ENCODE measurements at regions not wholly inside any gene's neighbourhood (a gene's known extent, or its start where the extent isn't known, plus 50 kb on each side); places are given as distances from the start of the nearest gene placed in this dataset.
"Not testable (repeated sequence)": the region's sequence is repeated elsewhere in the genome, so short reads cannot be mapped to it uniquely, and the experiment has no call there.

DNA sequence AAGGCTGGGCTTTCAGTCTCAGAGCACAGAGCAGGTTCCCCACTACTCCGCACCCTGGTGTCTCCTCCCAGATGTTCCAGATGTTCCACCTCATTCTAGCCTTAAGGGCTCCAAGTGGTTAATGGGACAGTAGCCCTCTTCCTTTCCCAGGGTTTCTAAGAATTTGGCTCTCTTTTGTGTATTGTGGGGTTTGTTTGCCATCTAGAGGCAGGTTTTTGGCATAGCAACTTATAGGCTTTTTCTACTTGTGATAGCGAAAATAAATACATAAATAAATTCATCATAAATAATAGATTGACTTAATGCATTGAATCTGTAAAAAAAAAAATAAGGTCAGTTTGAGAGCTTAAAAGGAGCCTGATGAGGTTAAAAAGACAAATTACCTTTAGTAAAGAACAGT, 86.1 kb upstream of the XKR3 start:
- not testable (repeated sequence) for ATAC-seq (ENCODE audit: low FRiP score); H3K4me3 ChIP-seq (ENCODE audit: low read length in 2 of 2); H3K36me3 ChIP-seq (ENCODE audit: control insufficient read depth in 1 of 2, insufficient read depth in 2 of 2, low read length in 1 of 2); H3K27ac ChIP-seq (ENCODE audit: low read depth in 1 of 2, low read length in 2 of 2); H3K9me3 ChIP-seq (ENCODE audit: control insufficient read depth, low read length); DNase-seq; H3K27me3 ChIP-seq (ENCODE audit: control insufficient read depth in 1 of 2, insufficient read depth in 2 of 2, low read length in 1 of 2); H3K4me1 ChIP-seq (ENCODE audit: control insufficient read depth in 1 of 2, insufficient read depth in 2 of 2, low read length in 2 of 2)
- intact Hi-C loops (cut with DNase I): loop anchor here in 1 of 2 donors (10.0 kb wide), 2 partner anchors 137 to 143 kb away; no protein-coding TSS in a partner anchor
- whole genome bisulfite sequencing, 2 donors: 17 to 20% methylated on average over 2 of the region's 2 CpGs

DNA sequence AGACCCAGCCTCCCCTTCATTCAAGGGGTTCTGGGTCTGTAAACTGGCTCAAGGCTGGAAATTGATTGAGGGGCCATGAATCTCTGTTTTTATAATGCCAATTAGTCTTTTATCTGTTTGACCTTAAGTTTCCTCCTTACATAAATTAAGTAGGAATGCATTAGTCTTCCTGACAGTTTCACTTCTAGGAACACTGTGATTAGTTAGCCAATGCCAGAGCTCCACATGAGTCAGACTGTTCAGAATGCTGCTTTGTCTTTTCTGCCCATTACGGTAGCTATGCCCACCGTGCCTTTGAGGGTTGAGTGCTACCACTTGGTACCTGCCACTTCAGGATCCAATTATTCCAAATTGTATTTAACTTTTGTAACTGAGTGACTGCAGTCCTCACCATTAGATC, 76.8 kb upstream of the XKR3 start:
- DNase-seq; intact Hi-C loops (cut with DNase I): not testable (repeated sequence)
- 52 to 57% methylated on average over 2 of the region's 2 CpGs for WGBS, 2 donors

DNA sequence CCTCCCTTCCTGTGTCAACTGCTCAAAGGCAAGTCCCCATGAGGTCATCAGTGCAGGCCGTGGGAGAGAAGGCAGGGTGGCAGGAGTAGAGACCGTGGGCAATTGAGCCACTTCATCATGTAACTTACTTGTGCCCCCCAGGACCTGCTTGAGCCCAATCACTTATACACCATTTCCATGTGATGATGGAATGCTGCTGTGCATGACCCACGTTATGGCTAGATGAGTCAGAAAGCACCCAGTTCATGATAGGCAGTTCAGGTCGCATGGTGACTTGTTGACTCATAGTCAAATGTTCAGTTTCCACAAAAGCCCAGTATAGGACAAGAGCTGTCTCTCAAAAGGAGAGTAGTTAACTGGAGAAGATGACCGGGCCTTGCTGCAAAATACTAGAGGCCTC, 76.4 kb upstream of the XKR3 start:
- ATAC-seq (ENCODE audit: low FRiP score); H3K9me3 ChIP-seq (ENCODE audit: control insufficient read depth, low read length); H3K27me3 ChIP-seq (ENCODE audit: control insufficient read depth in 1 of 2, insufficient read depth in 2 of 2, low read length in 1 of 2); H3K27ac ChIP-seq (ENCODE audit: low read depth in 1 of 2, low read length in 2 of 2); DNase-seq; H3K4me3 ChIP-seq (ENCODE audit: low read length in 2 of 2); H3K36me3 ChIP-seq (ENCODE audit: control insufficient read depth in 1 of 2, insufficient read depth in 2 of 2, low read length in 1 of 2); intact Hi-C loops (cut with DNase I); H3K4me1 ChIP-seq (ENCODE audit: control insufficient read depth in 1 of 2, insufficient read depth in 2 of 2, low read length in 2 of 2): not testable (repeated sequence)
- WGBS, 2 donors: 69 to 70% methylated on average over 4 of the region's 5 CpGs

More for the DNA sequence above, 76.8 kb upstream of the XKR3 start:
- not testable (repeated sequence) for H3K27ac ChIP-seq (ENCODE audit: low read depth in 1 of 2, low read length in 2 of 2); H3K36me3 ChIP-seq (ENCODE audit: control insufficient read depth in 1 of 2, insufficient read depth in 2 of 2, low read length in 1 of 2); ATAC-seq (ENCODE audit: low FRiP score); H3K27me3 ChIP-seq (ENCODE audit: control insufficient read depth in 1 of 2, insufficient read depth in 2 of 2, low read length in 1 of 2); H3K4me3 ChIP-seq (ENCODE audit: low read length in 2 of 2); H3K9me3 ChIP-seq (ENCODE audit: control insufficient read depth, low read length); H3K4me1 ChIP-seq (ENCODE audit: control insufficient read depth in 1 of 2, insufficient read depth in 2 of 2, low read length in 2 of 2)

DNA sequence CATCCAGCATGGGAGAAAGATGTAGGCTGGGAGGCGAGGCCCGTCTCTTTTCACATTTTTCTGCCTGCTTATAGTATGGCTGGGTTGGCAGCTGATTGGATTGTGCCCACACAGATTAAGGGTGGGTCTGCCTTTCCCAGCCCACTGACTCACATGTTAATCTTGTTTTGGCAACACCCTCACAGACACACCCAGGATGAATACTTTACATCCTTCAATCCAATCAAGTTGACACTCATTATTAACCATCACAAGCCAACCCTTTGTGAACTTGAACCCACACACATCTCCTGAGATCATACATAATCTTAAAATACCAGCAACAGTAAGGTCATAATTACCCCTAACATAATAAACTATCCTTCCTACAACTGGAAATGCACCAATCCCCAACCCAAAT, 74.1 kb upstream of the XKR3 start:
- H3K27ac ChIP-seq (ENCODE audit: low read depth in 1 of 2, low read length in 2 of 2); H3K36me3 ChIP-seq (ENCODE audit: control insufficient read depth in 1 of 2, insufficient read depth in 2 of 2, low read length in 1 of 2); DNase-seq; H3K4me1 ChIP-seq (ENCODE audit: control insufficient read depth in 1 of 2, insufficient read depth in 2 of 2, low read length in 2 of 2); H3K9me3 ChIP-seq (ENCODE audit: control insufficient read depth, low read length); H3K4me3 ChIP-seq (ENCODE audit: low read length in 2 of 2); intact Hi-C loops (cut with DNase I); H3K27me3 ChIP-seq (ENCODE audit: control insufficient read depth in 1 of 2, insufficient read depth in 2 of 2, low read length in 1 of 2); ATAC-seq (ENCODE audit: low FRiP score): not testable (repeated sequence)
- whole genome bisulfite sequencing, 2 donors: 64% methylated on average over 2 of the region's 2 CpGs; no CpG with 5 or more reads in 1 of the 2 donors

DNA sequence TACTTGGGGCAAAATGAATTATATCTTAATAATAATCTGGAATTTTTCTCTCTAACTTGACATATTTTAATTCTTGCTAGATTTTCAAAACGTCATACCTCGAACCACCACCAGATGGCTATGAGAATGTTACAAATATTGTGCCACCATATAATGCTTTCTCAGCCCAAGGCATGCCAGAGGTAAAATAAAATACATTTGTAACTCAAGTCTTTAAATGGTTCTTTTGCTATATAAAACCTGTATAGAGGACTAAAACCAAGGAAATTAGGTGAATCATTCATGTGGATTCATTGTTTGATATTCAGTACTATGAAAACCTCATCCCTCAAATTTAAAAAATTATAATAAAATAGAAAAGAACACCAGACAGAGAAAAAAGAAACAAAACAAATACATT, 72.2 kb upstream of the XKR3 start:
- WGBS, 2 donors: 0 to 13% methylated on average over 1 to 2 of the region's 2 CpGs
- intact Hi-C loops (cut with DNase I); H3K27ac ChIP-seq (ENCODE audit: low read depth in 1 of 2, low read length in 2 of 2); H3K36me3 ChIP-seq (ENCODE audit: control insufficient read depth in 1 of 2, insufficient read depth in 2 of 2, low read length in 1 of 2); ATAC-seq (ENCODE audit: low FRiP score); DNase-seq; H3K9me3 ChIP-seq (ENCODE audit: control insufficient read depth, low read length); H3K4me1 ChIP-seq (ENCODE audit: control insufficient read depth in 1 of 2, insufficient read depth in 2 of 2, low read length in 2 of 2); H3K4me3 ChIP-seq (ENCODE audit: low read length in 2 of 2); H3K27me3 ChIP-seq (ENCODE audit: control insufficient read depth in 1 of 2, insufficient read depth in 2 of 2, low read length in 1 of 2): not testable (repeated sequence)

DNA sequence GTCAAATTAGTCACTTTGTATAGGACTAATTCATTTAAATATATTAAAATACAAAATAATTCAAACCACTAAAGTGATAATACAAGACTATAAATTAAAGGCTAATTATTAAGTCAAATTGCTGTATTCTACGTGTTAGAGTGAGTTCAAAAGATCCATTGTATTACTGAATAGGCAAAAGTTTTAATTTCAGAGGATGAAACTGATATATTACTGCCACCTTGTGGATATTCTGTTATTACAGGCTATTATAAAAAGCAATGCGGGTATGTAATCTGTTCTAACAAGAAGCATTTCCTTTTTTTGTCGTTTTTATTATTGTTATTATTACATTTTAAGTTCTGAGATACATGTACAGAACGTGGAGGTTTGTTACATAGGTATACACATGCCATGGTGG, 66.7 kb upstream of the XKR3 start:
- WGBS, 2 donors: 1% methylated on average over 3 of the region's 4 CpGs
- H3K4me1 ChIP-seq (ENCODE audit: control insufficient read depth in 1 of 2, insufficient read depth in 2 of 2, low read length in 2 of 2); H3K36me3 ChIP-seq (ENCODE audit: control insufficient read depth in 1 of 2, insufficient read depth in 2 of 2, low read length in 1 of 2); intact Hi-C loops (cut with DNase I); DNase-seq; H3K27me3 ChIP-seq (ENCODE audit: control insufficient read depth in 1 of 2, insufficient read depth in 2 of 2, low read length in 1 of 2); H3K9me3 ChIP-seq (ENCODE audit: control insufficient read depth, low read length); H3K4me3 ChIP-seq (ENCODE audit: low read length in 2 of 2); ATAC-seq (ENCODE audit: low FRiP score); H3K27ac ChIP-seq (ENCODE audit: low read depth in 1 of 2, low read length in 2 of 2): not testable (repeated sequence)

DNA sequence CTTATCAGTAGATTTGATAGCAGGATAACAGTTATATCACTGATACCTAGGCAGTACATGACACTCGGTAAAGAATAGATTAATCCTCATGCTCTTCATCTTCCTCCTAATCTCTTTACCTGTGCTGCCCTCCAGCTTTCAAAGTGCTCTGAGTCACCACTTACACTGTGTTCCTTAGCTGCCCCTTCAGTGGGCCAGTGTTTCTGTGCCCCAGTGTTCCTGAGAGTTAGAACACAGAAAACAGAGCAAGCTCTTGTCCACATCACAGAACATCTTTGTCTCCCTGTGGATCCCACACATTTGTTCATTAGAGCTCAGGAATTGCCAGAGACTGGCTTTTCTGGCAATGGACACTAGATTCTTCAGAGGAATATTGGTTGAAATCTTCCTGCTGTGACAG, 51.1 kb upstream of the XKR3 start:
- ATAC-seq (ENCODE audit: low FRiP score); H3K27ac ChIP-seq (ENCODE audit: low read depth in 1 of 2, low read length in 2 of 2); H3K27me3 ChIP-seq (ENCODE audit: control insufficient read depth in 1 of 2, insufficient read depth in 2 of 2, low read length in 1 of 2); H3K36me3 ChIP-seq (ENCODE audit: control insufficient read depth in 1 of 2, insufficient read depth in 2 of 2, low read length in 1 of 2); H3K9me3 ChIP-seq (ENCODE audit: control insufficient read depth, low read length); H3K4me3 ChIP-seq (ENCODE audit: low read length in 2 of 2); DNase-seq; intact Hi-C loops (cut with DNase I); H3K4me1 ChIP-seq (ENCODE audit: control insufficient read depth in 1 of 2, insufficient read depth in 2 of 2, low read length in 2 of 2): not testable (repeated sequence)
- WGBS, 2 donors: 74 to 86% methylated on average over 1 of the region's 1 CpG

All from aorta (tissue), 5 donors.